GM12874 (cell line): ENCODE measurements at regions not wholly inside any gene's neighbourhood (a gene's known extent, or its start where the extent isn't known, plus 50 kb on each side); places are given as distances from the start of the nearest gene placed in this dataset.

Experiments
- TF ChIP-seq, protein P1 (sequence below): IDR thresholded peaks from 2 replicates; pipeline ENCODE4 v1.5.1; 2011; ENCODE audit warnings: low read depth, mild to moderate bottlenecking, control low read depth, low read length, moderate library complexity; ENCODE audit not compliant: insufficient read depth

DNA sequence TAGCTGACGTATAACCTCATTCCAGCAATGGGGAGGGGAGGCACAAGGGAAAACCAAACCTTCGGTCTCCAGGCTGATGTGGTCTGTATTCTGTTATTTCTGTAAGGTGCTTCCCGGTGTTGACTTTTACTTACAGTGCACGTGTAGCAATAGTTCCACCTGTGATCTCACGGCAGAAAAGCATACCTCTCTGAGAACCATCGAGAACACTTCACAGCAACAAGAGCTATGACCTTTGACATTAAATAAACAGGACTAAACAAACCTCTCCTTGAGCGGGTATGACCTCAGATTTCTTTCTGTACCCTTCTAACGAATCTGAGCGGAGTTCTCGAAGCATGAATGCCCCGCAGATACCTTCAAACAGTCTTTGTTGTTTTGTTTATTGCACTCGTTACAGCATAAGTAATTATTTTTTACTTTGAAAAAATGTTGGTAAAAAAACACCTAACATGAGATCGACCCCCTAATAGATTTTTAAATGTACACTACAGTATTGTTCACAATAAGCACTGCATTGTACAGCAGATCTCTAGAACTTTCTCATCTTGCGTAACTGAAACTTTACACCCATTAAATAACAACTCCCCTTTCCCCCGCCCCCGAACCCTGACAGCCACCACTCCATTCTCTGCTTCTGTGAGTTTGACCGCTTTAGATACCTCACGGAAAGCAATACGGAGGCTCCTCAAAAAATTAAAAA lies 282.3 kb downstream of the GATA3 start:
- TF ChIP-seq, protein P1, sequence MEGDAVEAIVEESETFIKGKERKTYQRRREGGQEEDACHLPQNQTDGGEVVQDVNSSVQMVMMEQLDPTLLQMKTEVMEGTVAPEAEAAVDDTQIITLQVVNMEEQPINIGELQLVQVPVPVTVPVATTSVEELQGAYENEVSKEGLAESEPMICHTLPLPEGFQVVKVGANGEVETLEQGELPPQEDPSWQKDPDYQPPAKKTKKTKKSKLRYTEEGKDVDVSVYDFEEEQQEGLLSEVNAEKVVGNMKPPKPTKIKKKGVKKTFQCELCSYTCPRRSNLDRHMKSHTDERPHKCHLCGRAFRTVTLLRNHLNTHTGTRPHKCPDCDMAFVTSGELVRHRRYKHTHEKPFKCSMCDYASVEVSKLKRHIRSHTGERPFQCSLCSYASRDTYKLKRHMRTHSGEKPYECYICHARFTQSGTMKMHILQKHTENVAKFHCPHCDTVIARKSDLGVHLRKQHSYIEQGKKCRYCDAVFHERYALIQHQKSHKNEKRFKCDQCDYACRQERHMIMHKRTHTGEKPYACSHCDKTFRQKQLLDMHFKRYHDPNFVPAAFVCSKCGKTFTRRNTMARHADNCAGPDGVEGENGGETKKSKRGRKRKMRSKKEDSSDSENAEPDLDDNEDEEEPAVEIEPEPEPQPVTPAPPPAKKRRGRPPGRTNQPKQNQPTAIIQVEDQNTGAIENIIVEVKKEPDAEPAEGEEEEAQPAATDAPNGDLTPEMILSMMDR: no peak

DNA sequence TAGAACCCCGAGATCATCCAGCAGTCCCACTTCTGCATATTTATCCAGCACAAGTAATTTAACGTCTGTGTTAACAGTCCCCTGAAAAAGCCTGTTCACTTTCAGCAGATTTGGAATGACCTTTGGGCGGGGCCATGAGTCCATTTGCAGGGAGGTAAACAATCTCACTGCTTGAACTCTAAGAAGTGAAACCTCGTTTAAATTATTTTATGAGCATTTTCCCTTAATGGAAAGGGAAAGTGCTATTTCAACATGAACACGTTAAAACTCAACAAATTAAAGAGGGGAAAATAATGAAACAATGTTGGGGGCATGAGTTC lies 282.8 kb downstream of the GATA3 start:
- TF ChIP-seq, protein P1: no peak

DNA sequence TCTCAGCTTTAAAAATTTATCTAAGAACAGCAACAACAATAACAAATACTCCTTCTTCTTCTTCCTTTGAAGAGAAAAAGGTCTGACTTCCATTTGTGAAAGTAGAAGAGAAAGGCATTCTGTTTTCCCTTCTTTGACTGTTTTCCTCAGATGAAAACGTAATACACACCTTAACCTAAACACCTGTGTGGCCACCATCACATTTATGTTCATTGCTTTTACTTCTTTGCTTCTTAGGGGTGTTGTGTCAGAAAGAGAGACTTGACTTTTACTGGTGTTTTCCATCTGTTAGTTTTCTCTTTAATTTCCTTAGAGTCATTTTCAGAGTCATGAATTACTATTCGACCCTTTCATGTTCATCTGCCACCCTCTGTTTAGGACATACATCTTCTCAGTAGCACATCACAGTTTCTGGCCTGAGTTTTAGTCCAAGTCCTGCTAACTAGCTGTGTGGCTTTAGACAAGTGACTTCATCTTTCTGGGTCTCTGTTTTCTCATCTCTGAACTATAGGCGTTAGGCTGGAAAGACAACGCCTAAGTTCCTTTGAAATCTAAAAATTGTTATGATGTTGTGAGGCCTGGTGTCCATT lies 283.8 kb downstream of the GATA3 start:
- TF ChIP-seq, protein P1: no peak

DNA sequence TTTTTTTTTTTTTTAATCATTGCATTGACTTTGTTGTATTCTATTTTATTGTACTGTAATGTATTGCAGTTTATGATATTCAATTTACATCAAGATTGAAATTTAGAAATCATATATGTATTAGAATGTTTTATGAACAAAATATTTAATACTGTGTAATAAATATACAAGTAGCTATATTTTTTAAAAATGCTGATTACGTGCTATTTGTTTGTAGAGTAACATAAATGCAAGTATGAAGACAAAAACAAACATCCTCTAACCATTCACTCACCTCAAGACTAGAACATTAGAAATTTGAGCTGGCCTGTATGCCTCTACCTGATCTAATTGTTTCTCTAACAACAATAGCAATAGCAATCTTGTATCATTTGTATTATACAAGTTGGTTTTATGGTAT lies 290.3 kb downstream of the GATA3 start:
- TF ChIP-seq, protein P1: no peak

DNA sequence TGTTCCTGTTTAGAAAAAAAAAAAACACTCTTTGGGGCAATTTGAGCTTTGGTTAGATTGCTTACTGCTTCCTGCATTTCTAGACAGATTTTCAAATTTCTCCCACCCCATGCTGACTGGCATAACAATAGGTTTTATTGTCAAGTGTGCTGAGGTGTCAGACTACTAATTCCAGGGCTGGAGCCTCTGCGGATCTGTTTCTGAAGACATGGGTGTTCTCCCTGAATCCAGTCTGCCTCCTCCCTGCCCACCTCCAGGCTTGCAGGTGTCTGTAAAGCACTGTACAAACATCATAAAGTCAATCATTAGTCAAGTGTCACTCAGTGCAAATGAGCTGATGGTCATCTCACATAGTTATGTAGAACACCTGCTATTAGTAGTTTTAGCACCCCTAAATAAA lies 292.4 kb downstream of the GATA3 start:
- TF ChIP-seq, protein P1: no peak

DNA sequence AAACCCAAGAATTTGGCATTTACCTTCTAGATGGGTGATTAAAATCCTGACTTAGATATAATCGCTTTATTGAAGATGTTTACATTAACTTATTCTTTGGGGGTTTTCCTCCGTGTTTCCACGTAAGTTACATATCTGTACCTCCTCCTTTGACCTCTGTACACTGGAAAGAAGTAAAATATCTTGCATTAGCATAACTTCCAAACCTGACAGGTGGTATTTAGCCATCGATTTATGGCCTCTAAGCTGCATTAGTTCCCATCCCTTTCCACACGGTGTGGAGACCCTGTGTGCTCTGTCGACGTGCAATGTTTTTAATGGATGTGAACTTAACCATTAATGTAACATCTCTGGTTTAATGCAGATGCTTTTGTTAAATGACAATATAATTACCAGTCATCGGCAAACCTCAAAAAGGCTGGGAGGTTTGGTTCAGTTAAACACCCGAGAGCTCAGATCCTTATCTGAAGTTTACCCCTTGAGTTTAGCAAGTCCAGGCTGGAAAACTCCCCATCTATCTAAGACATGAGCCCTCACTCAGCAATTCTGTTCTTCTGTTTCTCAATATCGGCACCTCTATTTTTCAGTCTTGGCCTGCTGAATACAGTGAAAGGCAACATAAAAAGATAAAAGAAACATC lies 295.2 kb downstream of the GATA3 start:
- TF ChIP-seq, protein P1: no peak

DNA sequence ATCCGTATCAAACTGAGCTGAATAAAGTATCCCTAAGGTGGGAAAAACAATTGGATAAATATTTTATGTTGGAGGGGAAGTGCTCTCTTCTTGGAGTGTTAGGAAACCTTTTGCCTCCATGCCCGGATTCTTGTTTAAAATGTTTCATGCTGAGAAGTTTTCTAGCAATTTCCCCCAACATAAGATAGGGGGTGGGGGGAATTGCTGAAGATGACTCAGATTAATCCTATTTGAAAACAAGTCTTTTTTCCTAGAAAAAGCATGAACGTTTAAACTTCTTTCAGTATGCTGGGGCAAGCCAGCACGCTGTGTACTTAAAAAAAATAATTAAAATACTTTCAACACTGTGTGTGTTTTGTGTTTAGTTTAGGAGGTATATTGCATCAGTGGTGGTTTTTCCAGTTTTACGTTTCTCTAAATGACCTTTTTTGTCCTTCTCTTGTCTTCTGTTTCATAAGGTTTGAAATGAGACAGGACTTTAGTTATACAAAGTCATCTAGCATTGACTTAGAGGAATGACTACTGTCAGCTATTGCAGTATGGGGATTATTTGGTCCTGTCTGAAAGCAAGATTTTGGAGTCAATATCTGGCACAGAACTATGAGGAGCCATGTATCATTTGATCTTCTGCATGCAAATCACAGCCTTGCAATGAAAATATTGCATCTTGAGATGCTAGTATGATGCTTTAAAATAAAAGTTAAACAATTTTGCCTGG lies 295.9 kb downstream of the GATA3 start:
- TF ChIP-seq, protein P1: no peak
